Gastrocnemius medialis (tissue), 4 donors: ENCODE measurements at regions not wholly inside any gene's neighbourhood (a gene's known extent, or its start where the extent isn't known, plus 50 kb on each side); places are given as distances from the start of the nearest gene placed in this dataset.

Experiments
- POLR2A ChIP-seq, 2 donors: fragments of 450-650 bp; IDR thresholded peaks; one replicate each; pipeline ENCODE4 v1.6.1; 2017; ENCODE audit warnings: antibody characterized with exemption in 2 of 2, mild to moderate bottlenecking in 2 of 2, moderate library complexity in 2 of 2
- TF ChIP-seq, protein P1 (sequence below), 5 experiments: fragments of 450-650 bp in 3 of 5; fragments of 200-600 bp in 2 of 5; sonication (generic) in 2 of 5; IDR thresholded peaks in 4 of 5; conservative IDR thresholded peaks in 1 of 5; 1 replicate in 4 of 5; 2 replicates in 1 of 5; pipeline ENCODE4 v1.5.1; 2016 to 2019; ENCODE audit warnings: antibody characterized with exemption in 5 of 5, mild to moderate bottlenecking in 3 of 5, moderate library complexity in 3 of 5

DNA sequence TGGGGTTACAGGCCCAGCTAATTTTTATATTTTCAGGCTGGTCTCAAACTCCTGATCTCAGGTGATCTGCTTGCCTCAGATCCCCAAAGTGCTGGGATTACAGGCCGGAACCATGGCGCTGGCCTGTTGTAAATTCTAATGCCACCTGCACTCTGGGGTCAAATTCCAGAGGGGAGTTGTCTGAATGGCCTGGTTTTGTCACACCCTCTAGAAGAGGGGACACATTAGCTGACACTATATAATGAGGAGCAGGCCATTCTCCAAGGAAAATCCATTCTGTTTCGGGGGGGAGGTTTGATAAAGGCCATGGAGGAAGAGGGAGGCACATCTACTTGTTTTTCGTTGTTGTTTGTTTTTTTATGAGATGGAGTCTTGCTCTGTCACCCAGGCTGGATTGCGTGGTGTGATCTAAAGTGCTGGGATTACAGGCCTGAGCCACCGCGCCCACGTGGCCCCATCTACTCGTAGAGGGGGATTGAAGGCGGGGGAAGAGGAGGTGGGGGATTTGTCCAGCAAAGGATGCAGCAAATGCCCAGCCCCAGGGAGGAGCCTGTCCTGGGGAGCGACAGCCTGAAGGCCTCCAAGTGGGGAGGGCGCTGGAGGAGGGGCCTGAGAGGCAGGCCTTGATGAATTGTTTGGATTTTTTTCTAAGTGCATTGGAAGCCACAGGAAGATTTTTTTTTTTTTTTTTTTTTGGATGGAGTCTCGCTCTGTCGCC, 78.4 kb upstream of the SLC45A1 start:
- TF ChIP-seq, protein P1, sequence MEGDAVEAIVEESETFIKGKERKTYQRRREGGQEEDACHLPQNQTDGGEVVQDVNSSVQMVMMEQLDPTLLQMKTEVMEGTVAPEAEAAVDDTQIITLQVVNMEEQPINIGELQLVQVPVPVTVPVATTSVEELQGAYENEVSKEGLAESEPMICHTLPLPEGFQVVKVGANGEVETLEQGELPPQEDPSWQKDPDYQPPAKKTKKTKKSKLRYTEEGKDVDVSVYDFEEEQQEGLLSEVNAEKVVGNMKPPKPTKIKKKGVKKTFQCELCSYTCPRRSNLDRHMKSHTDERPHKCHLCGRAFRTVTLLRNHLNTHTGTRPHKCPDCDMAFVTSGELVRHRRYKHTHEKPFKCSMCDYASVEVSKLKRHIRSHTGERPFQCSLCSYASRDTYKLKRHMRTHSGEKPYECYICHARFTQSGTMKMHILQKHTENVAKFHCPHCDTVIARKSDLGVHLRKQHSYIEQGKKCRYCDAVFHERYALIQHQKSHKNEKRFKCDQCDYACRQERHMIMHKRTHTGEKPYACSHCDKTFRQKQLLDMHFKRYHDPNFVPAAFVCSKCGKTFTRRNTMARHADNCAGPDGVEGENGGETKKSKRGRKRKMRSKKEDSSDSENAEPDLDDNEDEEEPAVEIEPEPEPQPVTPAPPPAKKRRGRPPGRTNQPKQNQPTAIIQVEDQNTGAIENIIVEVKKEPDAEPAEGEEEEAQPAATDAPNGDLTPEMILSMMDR (IDR thresholded peaks at IDR 0.05 in 4 of 5, conservative IDR thresholded peaks at IDR 0.05 in 1 of 5) = no peak
- no peak for TF ChIP-seq POLR2A (IDR thresholded peaks at IDR 0.05)
